ENCODE measurements at regions not wholly inside any gene's neighbourhood (a gene's known extent, or its start where the extent isn't known, plus 50 kb on each side); places are given as distances from the start of the nearest gene placed in this dataset.

- Histone ChIP-seq H3K36me3 (ENCODE audit: insufficient read depth) (no peaks in the 10 kb centered on the region), H3K27me3 (ENCODE audit: insufficient read depth, low read depth) (no peaks in the 10 kb centered on the region), H3K9ac (no peak overlapping the region), H3K4me2 (no peak overlapping the region), H3K27ac (no peak overlapping the region), H3K4me3 (IDR thresholded peaks at IDR 0.05; ENCODE audit: insufficient read depth, low read depth, low read length) (no peak overlapping the region), H3K4me1 (ENCODE audit: low read depth, poor library complexity, severe bottlenecking) (no peaks in the 10 kb centered on the region), H4K20me1 (ENCODE audit: insufficient read depth) (no peaks in the 10 kb centered on the region), H3K79me2 (ENCODE audit: insufficient read depth, low read depth) (no peaks in the 10 kb centered on the region), H2AFZ (ENCODE audit: low read depth) (no peak overlapping the region)
- TF ChIP-seq CTCF (conservative IDR thresholded peaks at IDR 0.05; ENCODE audit: low read depth, low read length): no peak
Measured at GRCh38 chr12:61796846-61797245, 463.4 kb upstream of the USP15 start.

- Histone ChIP-seq H4K20me1 (ENCODE audit: insufficient read depth) (no peaks in the 10 kb centered on the region), H2AFZ (ENCODE audit: low read depth) (no peak overlapping the region), H3K4me3 (IDR thresholded peaks at IDR 0.05; ENCODE audit: insufficient read depth, low read depth, low read length) (no peak overlapping the region), H3K36me3 (ENCODE audit: insufficient read depth) (no peaks in the 10 kb centered on the region), H3K79me2 (ENCODE audit: insufficient read depth, low read depth) (no peaks in the 10 kb centered on the region), H3K9ac (no peak overlapping the region), H3K4me2 (no peak overlapping the region), H3K27ac (no peak overlapping the region), H3K27me3 (ENCODE audit: insufficient read depth, low read depth) (no peaks in the 10 kb centered on the region), H3K4me1 (ENCODE audit: low read depth, poor library complexity, severe bottlenecking) (no peaks in the 10 kb centered on the region)
- no peak for TF ChIP-seq CTCF (conservative IDR thresholded peaks at IDR 0.05; ENCODE audit: low read depth, low read length)
Measured at GRCh38 chr12:61797266-61797665, 462.9 kb upstream of the USP15 start.

GRCh38 chr12:61798778-61799177 lies 461.4 kb upstream of the USP15 start:
- H2AFZ ChIP-seq (ENCODE audit: low read depth): no peak overlapping the region
- H3K4me3 ChIP-seq (IDR thresholded peaks at IDR 0.05; ENCODE audit: insufficient read depth, low read depth, low read length): no peak overlapping the region
- no peaks in the 10 kb centered on the region for H4K20me1 ChIP-seq (ENCODE audit: insufficient read depth)
- H3K79me2 ChIP-seq (ENCODE audit: insufficient read depth, low read depth): no peaks in the 10 kb centered on the region
- no peaks in the 10 kb centered on the region for H3K4me1 ChIP-seq (ENCODE audit: low read depth, poor library complexity, severe bottlenecking)
- no peaks in the 10 kb centered on the region for H3K36me3 ChIP-seq (ENCODE audit: insufficient read depth)
- no peak overlapping the region for H3K4me2 ChIP-seq
- no peaks in the 10 kb centered on the region for H3K27me3 ChIP-seq (ENCODE audit: insufficient read depth, low read depth)
- H3K9ac ChIP-seq: no peak overlapping the region
- no peak for TF ChIP-seq CTCF (conservative IDR thresholded peaks at IDR 0.05; ENCODE audit: low read depth, low read length)
- no peak overlapping the region for H3K27ac ChIP-seq

GRCh38 chr12:61804301-61804700 lies 455.9 kb upstream of the USP15 start:
- H2AFZ ChIP-seq (ENCODE audit: low read depth): no peak overlapping the region
- no peak overlapping the region for H3K27ac ChIP-seq
- no peak for TF ChIP-seq CTCF (conservative IDR thresholded peaks at IDR 0.05; ENCODE audit: low read depth, low read length)
- H3K9ac ChIP-seq: no peak overlapping the region
- H3K4me2 ChIP-seq: no peak overlapping the region
- H3K4me1 ChIP-seq (ENCODE audit: low read depth, poor library complexity, severe bottlenecking): no peaks in the 10 kb centered on the region
- H3K27me3 ChIP-seq (ENCODE audit: insufficient read depth, low read depth): no peaks in the 10 kb centered on the region
- H3K36me3 ChIP-seq (ENCODE audit: insufficient read depth): no peaks in the 10 kb centered on the region
- H3K79me2 ChIP-seq (ENCODE audit: insufficient read depth, low read depth): no peaks in the 10 kb centered on the region
- H3K4me3 ChIP-seq (IDR thresholded peaks at IDR 0.05; ENCODE audit: insufficient read depth, low read depth, low read length): no peak overlapping the region
- H4K20me1 ChIP-seq (ENCODE audit: insufficient read depth): no peaks in the 10 kb centered on the region

DNA sequence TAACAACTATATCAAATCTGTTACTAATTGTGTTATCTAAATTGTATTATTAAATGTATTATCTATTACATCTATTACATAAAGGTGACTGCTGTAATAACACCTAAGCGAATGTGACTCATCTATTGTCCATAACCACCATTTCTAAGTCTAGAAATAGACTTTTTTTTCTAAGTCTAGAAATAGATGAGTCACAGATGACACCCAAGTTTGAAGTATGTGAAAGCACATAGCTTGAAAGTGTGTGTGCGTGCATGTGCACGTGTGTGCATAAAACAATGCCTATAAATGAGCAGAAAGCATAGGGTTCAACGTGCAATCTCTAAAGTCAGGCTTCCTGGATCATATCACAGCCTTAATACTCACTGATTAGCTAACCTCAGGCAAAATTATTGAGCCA lies 451.3 kb upstream of the USP15 start:
- Histone ChIP-seq H3K79me2 (ENCODE audit: insufficient read depth, low read depth) (no peaks in the 10 kb centered on the region), H3K27me3 (ENCODE audit: insufficient read depth, low read depth) (no peaks in the 10 kb centered on the region), H3K4me2 (no peak overlapping the region), H3K4me3 (IDR thresholded peaks at IDR 0.05; ENCODE audit: insufficient read depth, low read depth, low read length) (no peak overlapping the region), H2AFZ (ENCODE audit: low read depth) (no peak overlapping the region), H3K36me3 (ENCODE audit: insufficient read depth) (no peaks in the 10 kb centered on the region), H3K27ac (no peak overlapping the region), H3K4me1 (ENCODE audit: low read depth, poor library complexity, severe bottlenecking) (no peaks in the 10 kb centered on the region), H4K20me1 (ENCODE audit: insufficient read depth) (no peaks in the 10 kb centered on the region), H3K9ac (no peak overlapping the region)
- TF ChIP-seq CTCF (conservative IDR thresholded peaks at IDR 0.05; ENCODE audit: low read depth, low read length): no peak
